H1 (cell line): ENCODE measurements at regions not wholly inside any gene's neighbourhood (a gene's known extent, or its start where the extent isn't known, plus 50 kb on each side); places are given as distances from the start of the nearest gene placed in this dataset.

Experiments used
- CTCF ChIA-PET: fragments of 300-600 bp; sonication (Branson Sonifier 250); formaldehyde crosslinking; loops from one replicate; lab custom pipeline; 2021; ENCODE audit not compliant: partially characterized antibody; lab: Charles Lee
- POLR2A ChIA-PET: fragments of 300-600 bp; sonication (Branson Sonifier 250); formaldehyde crosslinking; loops from one replicate; lab custom pipeline; 2021; ENCODE audit warnings: inconsistent platforms; ENCODE audit not compliant: partially characterized antibody; lab: Charles Lee
- DNase-seq, 2 experiments: peaks; one replicate each; pipeline versions ENCODE4 v3.0.0 to v3.0.0-alpha.2; 2010 to 2022; ENCODE audit warnings: low spot score in 2 of 2, low read depth in 1 of 2, mixed read lengths in 1 of 2
- FAIRE-seq: peaks from 2 replicates; lab custom pipeline; 2011; peaks lifted over from hg19 to GRCh38; lab: Jason Lieb, UNC
- H2AFZ ChIP-seq: 2 replicates; pipeline ENCODE4 v1.8.1; 2012; ENCODE audit warnings: low read length, inconsistent platforms
- H2AK5ac ChIP-seq: 2 replicates; pipeline ENCODE4 v1.6.1; 2013; ENCODE audit warnings: low read depth, low read length
- H2BK120ac ChIP-seq: replicated peaks from 2 replicates; pipeline ENCODE3; 2013; ENCODE audit warnings: low read depth, low read length, inconsistent platforms
- H2BK12ac ChIP-seq: 2 replicates; pipeline ENCODE4 v1.6.1; 2013; ENCODE audit warnings: low read depth, low read length
- H2BK15ac ChIP-seq: 2 replicates; pipeline ENCODE4 v1.6.1; 2013; ENCODE audit warnings: low read length
- H2BK20ac ChIP-seq: 2 replicates; pipeline ENCODE4 v1.6.1; 2013; ENCODE audit warnings: low read length
- H2BK5ac ChIP-seq: 2 replicates; pipeline ENCODE4 v1.6.1; 2013; ENCODE audit warnings: low read depth, low read length
- H3K14ac ChIP-seq: 2 replicates; pipeline ENCODE4 v1.6.1; 2013; ENCODE audit warnings: inconsistent platforms; ENCODE audit not compliant: insufficient read length
- H3K18ac ChIP-seq: 2 replicates; pipeline ENCODE4 v1.6.1; 2013; ENCODE audit warnings: low read length; ENCODE audit errors: extremely low read depth
- H3K23ac ChIP-seq: 2 replicates; pipeline ENCODE4 v1.6.1; 2013; ENCODE audit warnings: inconsistent platforms; ENCODE audit not compliant: insufficient read length
- H3K23me2 ChIP-seq: 2 replicates; pipeline ENCODE4 v1.6.1; 2013; ENCODE audit warnings: low read depth, low read length
- H3K27ac ChIP-seq: 2 replicates; pipeline ENCODE4 v1.6.1; 2011; ENCODE audit warnings: low read depth, low read length, inconsistent platforms
- H3K27me3 ChIP-seq, 4 experiments: replicated peaks in 1 of 4; 1 replicate in 1 of 4; 2 replicates in 3 of 4; pipeline versions ENCODE4 v1.6.1 to v1.8.1; 2011 to 2013; ENCODE audit warnings: low read length in 3 of 4, mild to moderate bottlenecking in 3 of 4, inconsistent platforms in 2 of 4, mixed read lengths in 2 of 4, moderate library complexity in 1 of 4; ENCODE audit not compliant: control insufficient read depth in 3 of 4, insufficient read depth in 3 of 4; ENCODE audit errors: extremely low read depth in 1 of 4
- H3K36me3 ChIP-seq, 4 experiments: 2 replicates each; pipeline versions ENCODE4 v1.6.1 to v1.8.1; 2011 to 2013; ENCODE audit warnings: mild to moderate bottlenecking in 4 of 4, low read length in 3 of 4, moderate library complexity in 2 of 4, control low read depth in 1 of 4, inconsistent platforms in 1 of 4; ENCODE audit not compliant: insufficient read depth in 4 of 4, control insufficient read depth in 2 of 4
- H3K4ac ChIP-seq: replicated peaks from 2 replicates; pipeline ENCODE3; 2013; ENCODE audit warnings: low read length, low read depth, mixed read lengths, inconsistent platforms; ENCODE audit not compliant: insufficient read length
- H3K4me1 ChIP-seq, 4 experiments: replicated peaks in 1 of 4; 1 replicate in 1 of 4; 2 replicates in 3 of 4; pipeline versions ENCODE4 v1.6.1 to v1.8.1; 2011 to 2013; ENCODE audit warnings: low read length in 3 of 4, inconsistent platforms in 2 of 4, mixed read lengths in 1 of 4; ENCODE audit not compliant: insufficient read depth in 4 of 4, control insufficient read depth in 3 of 4
- H3K4me2 ChIP-seq, 2 experiments: 2 replicates each; pipeline versions ENCODE4 v1.6.1 to v1.8.1; 2011 to 2013; ENCODE audit warnings: low read depth in 2 of 2, low read length in 2 of 2, control low read depth in 1 of 2, inconsistent platforms in 1 of 2, mild to moderate bottlenecking in 1 of 2; ENCODE audit not compliant: insufficient read depth in 1 of 2
- H3K4me3 ChIP-seq, 4 experiments: fragments of 200-600, 300-600 bp in 1 of 4; sonication (generic), shearing (Covaris generic), sonication (Bioruptor Twin) in 1 of 4; 2 replicates each; pipeline versions ENCODE4 v1.5.1 to v1.8.1; 2011 to 2016; ENCODE audit warnings: low read length in 4 of 4, low read depth in 3 of 4, control low read depth in 2 of 4, inconsistent platforms in 2 of 4, mild to moderate bottlenecking in 2 of 4, mixed read lengths in 1 of 4, moderate library complexity in 1 of 4; ENCODE audit not compliant: insufficient read depth in 2 of 4; ENCODE audit errors: extremely low read depth in 1 of 4
- H3K56ac ChIP-seq: replicated peaks from 2 replicates; pipeline ENCODE3; 2013; ENCODE audit warnings: low read depth, mild to moderate bottlenecking, mixed read lengths, low read length, inconsistent platforms; ENCODE audit not compliant: insufficient read length
- H3K79me1 ChIP-seq: 2 replicates; pipeline ENCODE4 v1.6.1; 2013; ENCODE audit warnings: low read depth, low read length, control low read depth
- H3K79me2 ChIP-seq, 2 experiments: 2 replicates each; pipeline versions ENCODE4 v1.6.1 to v1.8.1; 2012 to 2013; ENCODE audit warnings: low read length in 2 of 2, mild to moderate bottlenecking in 2 of 2, inconsistent platforms in 1 of 2; ENCODE audit not compliant: insufficient read depth in 2 of 2, control insufficient read depth in 1 of 2
- H3K9ac ChIP-seq, 4 experiments: replicated peaks in 1 of 4; 1 replicate in 1 of 4; 2 replicates in 3 of 4; pipeline versions ENCODE4 v1.6.1 to v1.8.1; 2011 to 2013; ENCODE audit warnings: low read depth in 3 of 4, low read length in 3 of 4, control low read depth in 2 of 4, mild to moderate bottlenecking in 2 of 4, moderate library complexity in 2 of 4, inconsistent platforms in 1 of 4; ENCODE audit errors: extremely low read depth in 1 of 4
- H3K9me3 ChIP-seq, 2 experiments: 2 replicates each; pipeline versions ENCODE4 v1.6.1 to v1.8.1; 2012 to 2013; ENCODE audit warnings: mild to moderate bottlenecking in 2 of 2, moderate library complexity in 2 of 2, control low read depth in 1 of 2, inconsistent platforms in 1 of 2, low read depth in 1 of 2, low read length in 1 of 2, mixed read lengths in 1 of 2; ENCODE audit not compliant: insufficient read depth in 2 of 2
- H4K20me1 ChIP-seq, 2 experiments: replicated peaks in 1 of 2; 2 replicates each; pipeline versions ENCODE3 to v1.8.1; 2011 to 2013; ENCODE audit warnings: inconsistent platforms in 2 of 2, low read length in 2 of 2, mild to moderate bottlenecking in 1 of 2; ENCODE audit not compliant: insufficient read depth in 2 of 2, control insufficient read depth in 1 of 2
- H4K5ac ChIP-seq: 2 replicates; pipeline ENCODE4 v1.6.1; 2013; ENCODE audit warnings: low read length, low read depth, mixed read lengths, inconsistent platforms; ENCODE audit not compliant: insufficient read length
- H4K8ac ChIP-seq: 2 replicates; pipeline ENCODE4 v1.8.0; 2013; ENCODE audit warnings: mild to moderate bottlenecking, moderate library complexity, low read length, inconsistent platforms; ENCODE audit not compliant: insufficient read depth; ENCODE audit errors: extremely low read depth
- H4K91ac ChIP-seq: replicated peaks from 2 replicates; pipeline ENCODE3; 2013; ENCODE audit warnings: low read length, mixed read lengths, inconsistent platforms; ENCODE audit not compliant: insufficient read length
- ATF2 ChIP-seq: IDR thresholded peaks from 2 replicates; pipeline ENCODE4 v1.6.1; 2012; ENCODE audit warnings: low read length, inconsistent platforms
- EP300 ChIP-seq, 2 experiments: IDR thresholded peaks; 1 replicate in 1 of 2; 2 replicates in 1 of 2; pipeline ENCODE4 v1.6.1; 2011 to 2012; ENCODE audit warnings: low read depth in 2 of 2, low read length in 2 of 2, mild to moderate bottlenecking in 2 of 2, borderline replicate concordance in 1 of 2, inconsistent platforms in 1 of 2, moderate library complexity in 1 of 2
- GTF2F1 ChIP-seq: IDR thresholded peaks from 2 replicates; pipeline ENCODE4 v1.6.1; 2012; ENCODE audit warnings: low read depth, low read length, improper control_type of control experiment, borderline replicate concordance
- JUN ChIP-seq: IDR thresholded peaks from 2 replicates; pipeline ENCODE4 v1.6.1; 2011; ENCODE audit warnings: low read depth, mild to moderate bottlenecking, improper control_type of control experiment, low read length
- KDM4A ChIP-seq: IDR thresholded peaks from one replicate; pipeline ENCODE4 v1.7.1; 2012; ENCODE audit warnings: low read depth, mild to moderate bottlenecking, moderate library complexity, low read length, inconsistent platforms; ENCODE audit not compliant: severe bottlenecking
- POU5F1 ChIP-seq: IDR thresholded peaks from 2 replicates; pipeline ENCODE4 v1.6.1; 2011; ENCODE audit warnings: low read depth, mild to moderate bottlenecking, low read length, moderate library complexity
- RAD21 ChIP-seq, 2 experiments: IDR thresholded peaks in 1 of 2; conservative IDR thresholded peaks in 1 of 2; 2 replicates each; pipeline ENCODE4 v1.6.1; 2011; ENCODE audit warnings: low read depth in 2 of 2, low read length in 2 of 2, improper control_type of control experiment in 1 of 2, inconsistent platforms in 1 of 2, mild to moderate bottlenecking in 1 of 2, moderate library complexity in 1 of 2
- RXRA ChIP-seq: IDR thresholded peaks from 2 replicates; pipeline ENCODE4 v1.6.1; 2011; ENCODE audit warnings: low read depth, mild to moderate bottlenecking, low read length, moderate library complexity; ENCODE audit not compliant: insufficient read depth
- YY1 ChIP-seq: IDR thresholded peaks from 2 replicates; pipeline ENCODE4 v1.6.1; 2011; ENCODE audit warnings: low read depth, mild to moderate bottlenecking, low read length
- WGBS, 2 experiments: shearing (Covaris generic) in 1 of 2; methylation state at CpG; one replicate each; pipeline versions ENCODE4 v1.1.6 to v1.1.7; 2013 to 2015; ENCODE audit warnings: low lambda C conversion rate in 2 of 2, mixed read lengths in 2 of 2, inconsistent platforms in 1 of 2, low coverage in 1 of 2, missing lambda C conversion rate in 1 of 2; ENCODE audit not compliant: insufficient replicate concordance in 2 of 2, insufficient coverage in 1 of 2, insufficient read length in 1 of 2; ENCODE audit errors: extremely low coverage in 1 of 2, missing lambda C conversion rate in 1 of 2; 5-methylcytosine and 5-hydroxymethylcytosine counted together

- Histone ChIP-seq H4K20me1 (no peaks in the 10 kb centered on the region), H3K4ac (no peak overlapping the region), H3K14ac (no peak overlapping the region), H2BK120ac (no peak overlapping the region), H2BK15ac (no peak overlapping the region), H3K27ac (no peak overlapping the region), H3K4me2 (no peak overlapping the region), H3K9ac (no peak overlapping the region), H3K18ac (no peak overlapping the region), H2BK12ac (no peak overlapping the region), H3K23me2 (no peaks in the 10 kb centered on the region), H3K27me3 (no peaks in the 10 kb centered on the region), H2AFZ (no peak overlapping the region), H3K79me1 (no peaks in the 10 kb centered on the region), H2BK20ac (no peak overlapping the region), H3K36me3 (no peaks in the 10 kb centered on the region), H3K9me3 (peaks cover 3 to 8% of the 10 kb centered on the region in 2 experiments; a peak in 1 of 4 replicates), H2AK5ac (no peak overlapping the region), H3K23ac (no peak overlapping the region), H4K5ac (no peak overlapping the region), H4K8ac (no peak overlapping the region), H2BK5ac (no peak overlapping the region), H3K56ac (no peak overlapping the region), H4K91ac (no peak overlapping the region), H3K79me2 (no peaks in the 10 kb centered on the region), H3K4me3 (no peak overlapping the region), H3K4me1 (0 out of 7 replicates have a peak, but pooled peaks cover 0 to 2% (median 0%) of the 10 kb centered on the region in 4 experiments)
- no peak for DNase-seq
- POLR2A ChIA-PET: no interaction called here
- no peak for FAIRE-seq
- 91% methylated on average over 1 of the region's 1 CpG; no CpG with 5 or more reads in 1 of the 2 experiments for WGBS, 2 experiments
- CTCF ChIA-PET: no interaction called here
- TF ChIP-seq EP300 (IDR thresholded peaks at IDR 0.05; ENCODE audit: borderline replicate concordance in 1 of 2, low read depth in 2 of 2, low read length in 2 of 2) (no peak), POU5F1 (no peak), KDM4A (no peak), RAD21 (IDR thresholded peaks at IDR 0.05 in 1 of 2, conservative IDR thresholded peaks at IDR 0.05 in 1 of 2; ENCODE audit: low read depth in 2 of 2, low read length in 2 of 2) (no peak), JUN (no peak), RXRA (no peak), ATF2 (no peak), YY1 (no peak), GTF2F1 (no peak)
These were observed 821.9 kb downstream of the VRK1 start for GRCh38 chr14:97618917-97619690.
